ENCODE measurements at regions not wholly inside any gene's neighbourhood (a gene's known extent, or its start where the extent isn't known, plus 50 kb on each side); places are given as distances from the start of the nearest gene placed in this dataset.

DNA sequence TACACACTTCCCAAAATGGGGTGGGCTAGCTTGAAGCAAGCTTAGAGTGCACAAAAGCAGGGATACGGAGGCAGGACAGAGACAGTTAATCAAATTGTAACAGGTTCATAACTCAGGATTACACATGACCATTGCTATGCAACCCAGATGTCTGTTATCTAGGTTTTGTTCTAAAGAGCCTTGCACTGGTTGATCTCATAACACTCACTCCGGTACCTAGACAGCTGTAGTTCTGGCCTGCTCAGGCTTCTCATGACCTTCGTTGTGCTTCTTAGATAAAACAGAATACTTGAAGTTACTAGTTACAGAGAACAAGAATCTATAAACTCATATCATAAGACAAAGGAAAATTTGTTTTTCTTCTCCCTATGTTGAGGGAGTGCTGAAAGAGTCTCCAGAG, 983.4 kb downstream of the TMEM121 start:
- TF ChIP-seq CTCF (IDR thresholded peaks at IDR 0.05; ENCODE audit: low read depth, low read length) (no peak), POLR2A (IDR thresholded peaks at IDR 0.05; ENCODE audit: extremely low read depth, insufficient read length) (no peak), MYC (IDR thresholded peaks at IDR 0.05; ENCODE audit: low read depth, low read length) (no peak)
- TF ChIP-seq, protein P1, sequence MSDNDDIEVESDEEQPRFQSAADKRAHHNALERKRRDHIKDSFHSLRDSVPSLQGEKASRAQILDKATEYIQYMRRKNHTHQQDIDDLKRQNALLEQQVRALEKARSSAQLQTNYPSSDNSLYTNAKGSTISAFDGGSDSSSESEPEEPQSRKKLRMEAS (IDR thresholded peaks at IDR 0.05; ENCODE audit: low read depth, low read length): no peak

All from NB4 (cell line).